K562 (cell line): ENCODE measurements at regions not wholly inside any gene's neighbourhood (a gene's known extent, or its start where the extent isn't known, plus 50 kb on each side); places are given as distances from the start of the nearest gene placed in this dataset.

ENCODE experiments used
- ATAC-seq: fragments of 200-7000 bp; cut with Tn5 transposase; 3 replicates; pipeline ENCODE4 v1.9.1; 2020; ENCODE audit warnings: moderate library complexity
- BruUV-seq: library from RNA; stranded (reverse); fragments of 400-500 nt; replicated peaks from 2 replicates; lab custom pipeline; 2021; lab: Mats Ljungman, UMichigan
- CTCF ChIA-PET: fragments of 300-600 bp; formaldehyde crosslinking; extraction: SDS; loops from one replicate; lab custom pipeline; 2021; ENCODE audit warnings: low intra/inter-chr PET ratio; lab: Yijun Ruan, JAX
- POLR2A ChIA-PET: fragments of 300-600, 350-650 bp; sonication (Branson Sonifier 250); formaldehyde crosslinking; extraction: SDS; loops from one replicate; lab custom pipeline; 2021; ENCODE audit warnings: antibody characterized with exemption, inconsistent platforms; lab: Yijun Ruan, JAX
- DNase-seq, 4 experiments: peaks; one replicate each; pipeline versions ENCODE4 v3.0.0 to v3.0.0-alpha.2; 2011 to 2018; ENCODE audit warnings: low spot score in 3 of 4, mixed read lengths in 3 of 4; ENCODE audit errors: extremely low read depth in 1 of 4
- FAIRE-seq: peaks from 2 replicates; lab custom pipeline; 2011; peaks lifted over from hg19 to GRCh38; lab: Jason Lieb, UNC
- H2AFZ ChIP-seq: 2 replicates; pipeline ENCODE4 v1.6.0; 2011; ENCODE audit warnings: low read depth, low read length, control low read depth, inconsistent platforms
- H3K27ac ChIP-seq: fragments of 200-600 bp; 3 replicates; pipeline ENCODE4 v1.8.0; 2011; ENCODE audit warnings: low read depth, mild to moderate bottlenecking, control low read depth, inconsistent platforms, low read length, moderate library complexity, mixed read lengths; ENCODE audit errors: extremely low read depth
- H3K27me3 ChIP-seq, 2 experiments: fragments of 300-600 bp in 1 of 2; 2 replicates in 1 of 2; 3 replicates in 1 of 2; pipeline versions ENCODE4 v1.6.0 to v1.8.0; 2011; ENCODE audit warnings: inconsistent platforms in 2 of 2, low read length in 2 of 2, mild to moderate bottlenecking in 1 of 2, mixed read lengths in 1 of 2, moderate library complexity in 1 of 2; ENCODE audit not compliant: control insufficient read depth in 2 of 2, insufficient read depth in 2 of 2
- H3K36me3 ChIP-seq: fragments of 300-600 bp; 3 replicates; pipeline ENCODE4 v1.8.0; 2011; ENCODE audit warnings: mild to moderate bottlenecking, low read length, inconsistent platforms; ENCODE audit not compliant: control insufficient read depth, insufficient read depth
- H3K4me1 ChIP-seq, 2 experiments: fragments of 200-600 bp in 1 of 2; replicated peaks in 1 of 2; 2 replicates in 1 of 2; 3 replicates in 1 of 2; pipeline versions ENCODE4 v1.5.1 to v1.8.0; 2011; ENCODE audit warnings: inconsistent platforms in 2 of 2, low read length in 2 of 2, mild to moderate bottlenecking in 1 of 2, mixed read lengths in 1 of 2, moderate library complexity in 1 of 2; ENCODE audit not compliant: control insufficient read depth in 2 of 2, insufficient read depth in 2 of 2
- H3K4me2 ChIP-seq: 2 replicates; pipeline ENCODE4 v1.6.1; 2011; ENCODE audit warnings: low read length, control low read depth, inconsistent platforms, mixed read lengths; ENCODE audit not compliant: insufficient read depth
- H3K4me3 ChIP-seq: fragments of 200-600 bp; sonication (generic), shearing (Covaris generic); 2 replicates; pipeline ENCODE4 v1.5.1; 2016; ENCODE audit warnings: control low read depth, inconsistent platforms
- H3K79me2 ChIP-seq: fragments of 200-600 bp; 3 replicates; pipeline ENCODE4 v1.8.0; 2011; ENCODE audit warnings: low read length, inconsistent platforms; ENCODE audit not compliant: control insufficient read depth, insufficient read depth
- H3K9ac ChIP-seq, 2 experiments: 2 replicates each; pipeline versions ENCODE4 v1.6.0 to v1.6.1; 2011; ENCODE audit warnings: low read depth in 2 of 2, low read length in 2 of 2, control low read depth in 1 of 2, inconsistent platforms in 1 of 2, mild to moderate bottlenecking in 1 of 2, mixed read lengths in 1 of 2; ENCODE audit not compliant: insufficient read depth in 1 of 2
- H3K9me1 ChIP-seq: one replicate; pipeline ENCODE4 v1.6.0; 2011; ENCODE audit warnings: inconsistent platforms, mild to moderate bottlenecking, low read length, moderate library complexity; ENCODE audit not compliant: control insufficient read depth, insufficient read depth
- H3K9me3 ChIP-seq: replicated peaks from 2 replicates; pipeline ENCODE4 v1.5.1; 2011; ENCODE audit warnings: low read depth, low read length, inconsistent platforms; ENCODE audit not compliant: control insufficient read depth, insufficient read depth
- H4K20me1 ChIP-seq: replicated peaks from 2 replicates; pipeline ENCODE4 v1.6.1; 2011; ENCODE audit warnings: low read length, inconsistent platforms, mixed read lengths; ENCODE audit not compliant: control insufficient read depth, insufficient read depth
- ARID1B ChIP-seq: fragments of 450-650 bp; IDR thresholded peaks from 2 replicates; pipeline ENCODE4 v1.6.1; 2016; ENCODE audit warnings: antibody characterized with exemption, mild to moderate bottlenecking, inconsistent platforms
- RB1 ChIP-seq: fragments of 450-650 bp; IDR thresholded peaks from 2 replicates; pipeline ENCODE4 v1.6.1; 2017; ENCODE audit warnings: low read depth, mild to moderate bottlenecking
- ZFP30 ChIP-seq: fragments of 250-450 bp; sonication (Bioruptor Pico); IDR thresholded peaks from 2 replicates; pipeline ENCODE4 v1.8.0; 2022; ENCODE audit warnings: moderate library complexity, mild to moderate bottlenecking, inconsistent platforms, borderline replicate concordance
- ZNF318 ChIP-seq, 2 experiments: fragments of 450-650 bp; IDR thresholded peaks; 2 replicates each; pipeline ENCODE4 v1.6.1; 2016; ENCODE audit warnings: mild to moderate bottlenecking in 2 of 2, borderline replicate concordance in 1 of 2, low read depth in 1 of 2, moderate library complexity in 1 of 2
- ZNF77 ChIP-seq: fragments of 250-450 bp; sonication (Bioruptor Pico); IDR thresholded peaks from 2 replicates; pipeline ENCODE4 v1.5.0; 2020
- WGBS: fragments of 100-300 bp; shearing (Covaris generic); methylation state at CpG from one replicate; pipeline ENCODE4 v1.1.6; 2016; ENCODE audit warnings: low coverage, mixed read lengths; ENCODE audit not compliant: insufficient coverage; ENCODE audit errors: missing lambda C conversion rate; 5-methylcytosine and 5-hydroxymethylcytosine counted together
- in situ Hi-C: fragments of 300-500 bp; cut with MboI; formaldehyde crosslinking; loops from 4 replicates; pipeline ENCODE4 v1.15.0; 2018; ENCODE audit warnings: inconsistent platforms, mixed read lengths
- intact Hi-C: fragments of 100-400 bp; cut with micrococcal nuclease; formaldehyde crosslinking; loops from 2 replicates; pipeline ENCODE4 v1.14.2; 2022

GRCh38 chr13:85590231-85590931, 208.8 kb downstream of the SLITRK6 start (continued):
- TF ChIP-seq ZFP30 (CRISPR knock-in tag): no peak
- TF ChIP-seq ARID1B: no peak

GRCh38 chr13:85589021-85589420, 210.2 kb downstream of the SLITRK6 start:
- CTCF ChIA-PET: no interaction called here
- Histone ChIP-seq H3K9me3 (no peaks in the 10 kb centered on the region), H3K36me3 (no peaks in the 10 kb centered on the region), H3K4me1 (no peaks in the 10 kb centered on the region), H3K27ac (no peak overlapping the region), H3K9me1 (no peaks in the 10 kb centered on the region), H3K79me2 (no peaks in the 10 kb centered on the region), H3K4me2 (no peak overlapping the region), H3K27me3 (no peaks in the 10 kb centered on the region), H3K4me3 (no peak overlapping the region), H3K9ac (no peak overlapping the region), H4K20me1 (no peaks in the 10 kb centered on the region), H2AFZ (no peak overlapping the region)
- in situ Hi-C loops: no loop called here
- FAIRE-seq: no peak
- POLR2A ChIA-PET: no interaction called here
- ATAC-seq: no peak
- BruUV-seq: no TSS peak
- TF ChIP-seq ZNF77 (CRISPR knock-in tag) (no peak), ZNF318 (IDR thresholded peaks at IDR 0.05; ENCODE audit: borderline replicate concordance in 1 of 2, low read depth in 1 of 2) (no peak), RB1 (no peak)
- 0% methylated on average over 5 of the region's 5 CpGs for WGBS
- intact Hi-C loops: no loop called here
- DNase-seq: no peak
